Lower lobe of right lung (tissue), 2 donors: ENCODE measurements at regions not wholly inside any gene's neighbourhood (a gene's known extent, or its start where the extent isn't known, plus 50 kb on each side); places are given as distances from the start of the nearest gene placed in this dataset.
A peak's percentile ranks its signal among the peaks of the same experiment; 100 is the strongest.

ENCODE experiments used
- ATAC-seq, 2 donors: fragments of 200-7000 bp; cut with Tn5 transposase; one replicate each; pipeline ENCODE4 v1.9.1; 2020 to 2022; ENCODE audit warnings: mild to moderate bottlenecking in 2 of 2, moderate library complexity in 2 of 2
- DNase-seq: peaks from one replicate; pipeline ENCODE4 v3.0.0-alpha.2; 2020
- H3K27ac ChIP-seq: fragments of 200-600 bp; one replicate; pipeline ENCODE4 v1.8.0; 2022
- H3K27me3 ChIP-seq: fragments of 200-600 bp; one replicate; pipeline ENCODE4 v1.8.0; 2022; ENCODE audit warnings: low read depth
- H3K36me3 ChIP-seq: fragments of 200-600 bp; one replicate; pipeline ENCODE4 v1.8.0; 2022; ENCODE audit warnings: mild to moderate bottlenecking
- H3K4me1 ChIP-seq: fragments of 200-600 bp; one replicate; pipeline ENCODE4 v1.8.0; 2022
- H3K4me3 ChIP-seq: fragments of 200-600 bp; one replicate; pipeline ENCODE4 v1.8.0; 2022; ENCODE audit warnings: mild to moderate bottlenecking
- H3K9me3 ChIP-seq: fragments of 200-600 bp; one replicate; pipeline ENCODE4 v1.8.0; 2022
- CTCF ChIP-seq: fragments of 200-600 bp; IDR thresholded peaks from one replicate; pipeline ENCODE4 v1.8.0; 2022; ENCODE audit warnings: antibody characterized with exemption, mild to moderate bottlenecking
- intact Hi-C: fragments of 100-400 bp; cut with DNase I; formaldehyde crosslinking; loops from one replicate; pipeline ENCODE4 v1.11.0; 2022
- donor health status: DM: no; HTN: yes; CAD: no; lungs with severe emphysema.

- ATAC-seq (peak in 1 of 2 donors; percentile 39), DNase-seq (no peak)
- no peak overlapping the region for H3K4me3 ChIP-seq
- H3K4me1 ChIP-seq, result peaks cover 4% of the 10 kb centered on the region
- peaks cover 52% of the 10 kb centered on the region for H3K27me3 ChIP-seq
- H3K36me3 ChIP-seq, result no peaks in the 10 kb centered on the region
- TF ChIP-seq CTCF, result no peak
- no peaks in the 10 kb centered on the region for H3K9me3 ChIP-seq
- intact Hi-C loops, result no loop called here
- H3K27ac ChIP-seq, result no peak overlapping the region
These were observed 127.4 kb upstream of the PRMT8 start for GRCh38 chr12:3363608-3364007.

GRCh38 chr12:3364226-3364625, 126.8 kb upstream of the PRMT8 start:
- intact Hi-C loops, result no loop called here
- ATAC-seq, result no peak
- Histone ChIP-seq H3K36me3 (no peaks in the 10 kb centered on the region), H3K4me1 (peaks cover 4% of the 10 kb centered on the region), H3K4me3 (no peak overlapping the region), H3K27ac (no peak overlapping the region), H3K9me3 (no peaks in the 10 kb centered on the region), H3K27me3 (peaks cover 52% of the 10 kb centered on the region)
- DNase-seq, result no peak
- TF ChIP-seq CTCF, result no peak

DNA sequence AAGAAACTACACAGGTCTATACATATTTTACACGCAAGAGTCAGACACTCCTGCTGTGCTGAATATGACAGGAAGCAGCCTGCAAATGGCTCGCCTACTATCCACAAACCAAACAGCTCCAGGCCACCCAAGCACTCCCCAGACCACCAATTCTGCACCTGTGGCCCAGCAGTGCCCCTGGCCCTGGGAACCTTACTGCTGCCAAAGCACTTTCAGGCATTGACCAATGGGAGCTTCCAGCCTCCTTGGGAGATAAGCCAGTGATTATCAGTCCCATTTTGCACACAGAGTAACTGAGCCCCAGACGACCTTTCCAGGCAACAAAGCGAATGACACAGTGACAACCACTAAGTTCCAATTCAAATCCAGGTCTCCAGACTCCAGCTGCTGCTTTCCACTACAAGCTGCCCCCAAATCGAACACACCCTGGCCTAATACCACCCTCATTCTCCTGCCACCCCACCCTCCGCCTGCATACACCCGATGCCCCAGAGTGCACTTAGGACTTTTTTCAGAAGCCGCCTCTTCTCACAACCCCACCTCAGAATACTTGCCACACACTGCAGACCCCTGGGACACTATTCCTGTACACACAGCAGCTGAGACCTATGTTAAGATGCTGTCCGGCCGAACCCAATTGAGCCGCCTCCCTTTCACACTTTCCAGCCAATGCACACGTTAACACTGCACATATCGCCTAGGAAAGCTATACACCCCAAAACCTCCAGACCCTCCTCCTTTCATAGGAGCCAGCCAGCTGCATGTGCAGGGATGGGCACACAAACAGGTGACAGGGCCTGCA, 126.1 kb upstream of the PRMT8 start:
- intact Hi-C loops, result no loop called here
- H3K9me3 ChIP-seq, result no peaks in the 10 kb centered on the region
- no peaks in the 10 kb centered on the region for H3K36me3 ChIP-seq
- H3K4me3 ChIP-seq, result no peak overlapping the region
- ATAC-seq, result no peak
- H3K27ac ChIP-seq, result no peak overlapping the region
- peaks cover 52% of the 10 kb centered on the region for H3K27me3 ChIP-seq
- no peak for TF ChIP-seq CTCF
- peaks cover 4% of the 10 kb centered on the region for H3K4me1 ChIP-seq
- no peak for DNase-seq

GRCh38 chr12:3365463-3366411, 125.3 kb upstream of the PRMT8 start:
- Histone ChIP-seq H3K9me3 (no peaks in the 10 kb centered on the region), H3K27me3 (peaks cover 52% of the 10 kb centered on the region), H3K36me3 (no peaks in the 10 kb centered on the region), H3K4me1 (peaks cover 4% of the 10 kb centered on the region), H3K27ac (no peak overlapping the region), H3K4me3 (peak overlapping the region; percentile 36)
- peak; percentile 82 to 86 for ATAC-seq
- no peak for TF ChIP-seq CTCF
- intact Hi-C loops, result no loop called here
- peak; percentile 52 for DNase-seq

DNA sequence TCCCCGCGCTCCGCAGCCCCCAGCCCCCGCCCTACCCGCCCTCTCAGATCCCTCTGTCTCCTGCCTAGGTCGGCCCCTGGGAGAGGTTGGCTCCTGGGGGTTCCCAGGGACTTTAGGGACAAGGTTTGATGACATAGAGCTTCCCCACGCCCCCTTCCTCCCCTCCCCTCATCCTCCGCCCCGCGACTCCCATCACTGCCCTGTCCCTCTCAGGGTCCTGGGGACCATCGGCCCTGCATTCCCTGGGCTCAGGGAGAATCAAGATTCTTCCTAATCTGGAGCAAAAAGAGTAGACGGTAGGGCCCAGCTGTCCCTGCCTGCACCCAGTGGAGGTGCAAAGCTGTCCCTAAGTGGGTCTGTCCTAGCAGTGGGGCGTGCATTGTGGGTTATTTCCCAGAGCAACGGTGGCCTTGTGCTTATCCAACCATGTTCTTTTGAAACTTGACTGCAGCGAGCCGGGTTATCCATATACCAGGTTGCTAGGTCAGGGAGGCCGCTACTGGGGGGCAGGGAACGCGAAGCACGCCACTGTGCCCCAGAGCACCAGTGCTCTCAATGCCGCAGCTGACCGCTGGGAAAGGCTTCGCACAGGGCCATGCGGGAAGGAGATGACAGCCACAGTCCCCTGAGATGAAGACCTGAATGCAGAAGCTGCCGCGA, 124.4 kb upstream of the PRMT8 start:
- H3K9me3 ChIP-seq, result no peaks in the 10 kb centered on the region
- H3K27ac ChIP-seq, result no peak overlapping the region
- no peak for DNase-seq
- peaks cover 4% of the 10 kb centered on the region for H3K4me1 ChIP-seq
- ATAC-seq, result peak in 1 of 2 donors; percentile 20
- peak overlapping the region; percentile 36 for H3K4me3 ChIP-seq
- TF ChIP-seq CTCF, result no peak
- H3K27me3 ChIP-seq, result peaks cover 52% of the 10 kb centered on the region
- H3K36me3 ChIP-seq, result no peaks in the 10 kb centered on the region
- intact Hi-C loops, result no loop called here
